Fibroblast of gingiva (primary cell): ENCODE measurements at regions not wholly inside any gene's neighbourhood (a gene's known extent, or its start where the extent isn't known, plus 50 kb on each side); places are given as distances from the start of the nearest gene placed in this dataset.
"Not testable (repeated sequence)": the region's sequence is repeated elsewhere in the genome, so short reads cannot be mapped to it uniquely, and the experiment has no call there.

Experiments
- DNase-seq: peaks from one replicate; pipeline ENCODE4 v3.0.0-alpha.2; 2011; ENCODE audit warnings: low read depth

DNA sequence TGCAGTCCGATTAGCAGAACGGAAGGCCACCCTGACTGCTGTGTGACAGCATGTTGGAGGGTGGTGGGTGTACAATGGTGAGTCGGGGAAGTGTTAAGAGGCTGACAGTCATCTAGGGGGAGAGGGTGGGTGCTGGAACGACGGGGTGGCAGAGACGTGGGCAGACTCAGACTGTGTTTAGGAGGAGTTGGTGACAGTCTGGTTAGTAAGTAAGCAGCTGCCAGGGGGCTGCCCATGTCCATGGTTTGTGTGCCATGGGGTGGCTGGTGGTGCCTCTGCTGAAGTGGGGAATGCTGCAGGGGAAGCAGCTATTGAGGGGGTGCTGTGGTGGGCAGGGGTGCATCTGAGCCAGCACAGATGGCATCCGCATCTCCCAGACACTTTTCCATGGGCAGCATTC lies 51.3 kb upstream of the BOD1 start:
- DNase-seq = no peak

DNA sequence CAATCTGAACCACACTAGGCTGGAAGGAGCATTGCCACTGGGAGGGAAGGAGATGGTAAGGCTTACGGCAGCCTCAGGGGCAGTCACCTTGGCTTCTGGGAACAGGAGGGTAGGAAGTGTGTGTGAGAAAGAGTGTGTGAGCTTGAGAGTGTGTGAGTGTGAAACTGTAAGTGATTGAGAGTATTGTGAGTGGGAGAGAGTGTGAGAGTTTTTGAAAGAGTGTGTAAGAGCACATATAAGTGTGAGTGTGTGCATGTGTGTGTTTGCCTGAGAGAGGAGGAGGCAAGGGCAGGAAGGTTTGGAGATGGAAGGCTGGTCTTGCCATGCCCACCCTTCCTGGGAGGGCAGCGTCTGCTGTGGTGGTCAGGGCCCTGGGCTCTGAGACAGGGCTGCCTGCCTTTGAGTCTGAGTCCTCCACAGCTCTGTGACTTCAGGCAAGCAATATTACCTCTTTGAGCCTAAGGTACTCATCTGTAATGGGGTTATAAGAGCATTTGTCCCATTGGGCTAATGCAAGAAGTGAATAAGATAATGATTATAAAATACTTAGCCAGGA lies 51.9 kb upstream of the BOD1 start:
- no peak for DNase-seq

DNA sequence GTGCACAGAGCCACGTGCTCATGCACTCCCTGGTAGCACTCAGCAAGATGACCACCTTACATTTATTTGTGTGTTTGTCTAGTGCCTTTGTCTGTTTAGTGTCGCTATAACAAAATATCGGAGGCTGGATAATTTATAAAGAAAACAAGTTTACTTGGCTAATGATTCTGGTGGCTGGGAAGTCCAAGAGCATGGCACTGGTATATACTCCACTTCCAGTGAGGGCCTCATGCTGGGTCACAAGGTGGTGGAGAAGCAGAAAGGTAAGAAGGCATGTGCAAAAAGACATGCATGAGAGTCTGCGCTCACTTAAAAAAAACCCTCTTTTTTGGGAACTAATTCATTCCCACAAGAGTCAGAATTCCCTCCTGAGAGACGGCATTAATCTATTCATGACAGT lies 52.5 kb upstream of the BOD1 start:
- DNase-seq = no peak

DNA sequence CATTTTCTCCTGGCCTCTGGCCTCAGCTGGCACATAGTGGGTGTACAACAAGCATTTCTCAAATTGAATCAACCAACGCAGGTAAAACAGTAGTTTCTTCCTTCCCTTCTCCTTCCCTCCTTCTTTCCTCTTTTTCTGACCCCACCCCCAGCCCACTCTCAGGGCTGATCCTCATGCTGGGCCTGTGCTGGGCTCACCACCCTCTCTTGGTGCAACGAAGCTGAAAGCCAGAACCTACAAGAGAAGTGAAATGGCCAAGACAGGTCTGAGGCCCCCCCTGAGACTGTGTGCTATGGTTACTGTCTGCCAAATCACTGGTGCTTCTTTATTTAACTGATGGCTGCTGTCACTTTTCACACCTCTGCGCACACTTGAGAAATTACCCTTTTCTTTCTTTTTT lies 53.0 kb upstream of the BOD1 start:
- DNase-seq = no peak

DNA sequence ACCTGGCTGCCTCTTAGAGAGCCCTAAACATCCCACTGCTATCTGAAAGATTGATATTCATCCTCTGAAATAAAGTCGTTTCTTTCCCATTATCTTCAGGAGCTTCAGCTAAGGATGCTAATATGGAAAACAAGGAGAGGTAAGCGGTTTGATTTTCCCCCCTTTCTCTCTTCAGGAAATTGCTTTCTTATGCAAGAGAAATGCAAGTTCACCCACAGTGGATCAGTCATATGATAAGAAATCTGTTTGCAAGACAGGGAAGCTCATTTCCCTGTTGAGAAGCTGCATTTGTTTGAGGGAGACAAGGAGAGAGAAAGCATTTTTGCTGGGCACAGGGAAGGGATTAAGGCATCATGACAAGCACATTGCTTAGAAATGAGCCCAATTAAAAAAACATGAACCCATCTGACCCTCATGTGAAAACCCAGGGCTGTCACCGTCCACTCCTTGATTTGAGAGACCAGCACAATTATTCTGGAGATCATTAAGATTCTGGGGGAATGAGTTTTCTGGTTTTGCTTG lies 53.7 kb upstream of the BOD1 start:
- no peak for DNase-seq

DNA sequence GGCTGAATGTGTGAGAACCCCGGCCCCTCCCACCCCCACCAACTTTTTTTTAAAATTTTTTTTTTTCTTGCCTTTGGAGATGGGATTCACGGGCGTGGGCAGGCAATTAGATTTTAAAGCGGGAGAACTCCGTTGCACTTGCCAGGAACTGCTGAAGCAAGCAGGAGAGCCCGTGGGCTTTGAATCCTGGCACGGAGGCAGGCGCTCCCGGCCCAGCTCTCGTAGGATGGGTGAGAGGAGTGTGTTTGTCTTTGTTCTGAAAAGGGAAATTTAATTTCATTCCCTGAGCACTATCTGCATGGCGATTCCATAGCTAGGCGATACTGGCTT lies 54.3 kb upstream of the BOD1 start:
- no peak for DNase-seq

DNA sequence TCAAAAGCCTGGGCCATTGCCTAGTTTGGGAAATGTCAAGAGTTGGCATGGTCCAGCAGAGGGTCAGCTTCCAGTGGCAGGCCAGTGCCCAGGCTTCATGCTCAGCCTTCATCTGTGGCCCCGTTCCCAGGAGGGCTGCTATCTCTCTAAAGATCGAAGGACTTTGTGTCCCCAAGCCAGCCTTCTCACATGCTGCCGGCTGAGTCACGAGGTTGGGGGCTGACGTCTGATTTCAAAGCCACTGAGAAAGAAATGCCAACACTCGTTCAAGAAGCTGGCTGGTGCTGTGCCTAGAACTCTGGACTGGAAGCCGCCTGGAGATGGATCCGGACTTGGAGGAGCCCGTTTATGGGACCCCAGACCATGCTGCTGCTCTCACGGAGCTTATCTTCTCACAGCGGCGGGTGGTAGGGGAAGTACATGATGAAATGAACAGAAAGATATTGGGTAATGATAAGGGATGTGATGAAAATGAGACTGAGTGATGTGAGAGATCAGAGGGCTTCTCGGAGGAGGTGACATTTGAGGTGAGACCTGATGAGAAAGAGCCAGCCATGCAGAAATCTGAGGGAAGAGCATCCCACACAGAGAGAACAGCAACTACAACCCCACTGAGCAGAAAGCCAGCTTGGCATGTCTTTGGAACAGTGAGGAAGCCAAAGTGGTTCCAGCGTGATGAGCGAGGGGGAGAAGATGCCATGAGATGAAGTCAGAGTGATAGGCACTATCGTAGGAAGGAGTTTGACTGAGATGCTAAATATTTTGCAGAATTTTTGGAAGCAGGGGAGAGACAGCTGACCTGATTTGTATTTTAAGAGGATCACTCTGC lies 54.9 kb upstream of the BOD1 start:
- peak; percentile 12 for DNase-seq

DNA sequence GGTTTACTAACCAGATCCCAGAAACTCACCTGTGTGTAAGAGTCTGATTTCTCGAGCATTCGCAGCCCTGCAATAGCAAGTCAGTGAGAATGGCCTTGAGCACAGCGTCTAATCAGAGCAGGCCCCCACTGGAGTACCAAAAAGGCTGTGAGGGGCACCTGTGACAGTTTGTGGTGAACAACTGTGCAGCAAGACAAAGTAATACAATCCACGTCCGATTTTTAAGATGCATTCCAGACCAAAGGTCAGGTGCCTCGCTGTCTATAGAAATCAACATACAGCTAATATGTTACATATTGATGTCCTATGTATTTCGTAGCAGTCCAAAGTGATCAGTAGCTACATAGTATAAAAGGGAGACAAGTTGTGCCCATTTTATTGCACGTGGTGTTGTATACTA lies 55.7 kb upstream of the BOD1 start:
- DNase-seq = no peak

DNA sequence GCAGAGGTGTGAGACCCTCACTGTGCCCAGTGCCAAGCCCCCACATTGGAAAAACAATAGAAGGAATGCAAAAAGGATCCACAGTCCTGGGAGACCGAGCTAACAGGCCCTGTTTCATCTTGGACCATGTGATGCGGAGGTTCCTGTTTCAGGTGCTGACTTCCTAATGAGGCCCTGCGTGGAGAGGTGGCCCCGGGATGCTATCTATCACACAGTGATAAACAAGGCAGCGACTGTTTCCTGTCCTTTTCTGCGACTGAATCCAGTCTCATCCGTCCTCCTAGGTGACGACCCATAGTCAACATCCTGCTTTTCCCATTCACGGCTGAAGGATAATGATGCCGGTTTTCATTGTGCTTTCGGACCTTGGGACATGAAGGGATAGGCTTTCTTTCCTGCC lies 56.4 kb upstream of the BOD1 start:
- DNase-seq = no peak

DNA sequence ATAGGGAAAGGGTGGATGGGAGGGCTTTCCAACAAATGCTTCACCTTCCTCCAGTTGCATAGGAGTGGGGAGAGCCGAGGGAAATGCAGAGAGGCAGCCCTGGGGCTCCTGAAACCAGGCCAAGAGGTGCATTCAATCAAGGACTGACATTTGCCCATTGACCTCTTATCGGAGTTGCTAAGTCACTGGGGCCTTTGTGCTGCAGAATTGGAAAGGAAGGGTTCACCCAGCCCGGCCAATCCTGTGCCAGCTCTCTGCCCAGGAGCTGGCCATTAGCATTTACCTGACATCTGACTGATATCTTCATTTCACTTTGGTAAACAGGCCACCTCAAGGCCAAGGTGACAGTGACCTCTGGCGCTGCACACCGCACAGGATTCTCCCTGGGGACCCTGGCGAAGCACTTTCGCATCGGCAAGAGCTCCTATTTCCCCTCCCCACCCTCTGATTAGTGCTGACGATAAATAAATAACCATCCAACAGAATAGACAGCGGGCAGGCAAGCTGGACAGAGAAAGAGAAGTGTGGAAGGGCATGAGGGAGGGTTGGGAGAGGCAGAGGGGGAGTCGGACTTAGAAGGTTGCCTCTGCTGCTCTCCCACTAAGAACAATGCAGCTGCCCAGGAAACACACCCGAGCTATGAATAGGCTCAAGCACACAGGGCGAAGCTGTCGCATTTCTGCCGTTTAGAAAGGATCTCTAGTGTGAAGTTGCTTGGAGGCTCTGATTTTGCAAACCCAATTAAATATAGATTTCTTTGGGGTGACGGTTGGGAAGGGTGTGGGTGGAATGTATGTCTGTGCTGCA lies 57.0 kb upstream of the BOD1 start:
- no peak for DNase-seq

DNA sequence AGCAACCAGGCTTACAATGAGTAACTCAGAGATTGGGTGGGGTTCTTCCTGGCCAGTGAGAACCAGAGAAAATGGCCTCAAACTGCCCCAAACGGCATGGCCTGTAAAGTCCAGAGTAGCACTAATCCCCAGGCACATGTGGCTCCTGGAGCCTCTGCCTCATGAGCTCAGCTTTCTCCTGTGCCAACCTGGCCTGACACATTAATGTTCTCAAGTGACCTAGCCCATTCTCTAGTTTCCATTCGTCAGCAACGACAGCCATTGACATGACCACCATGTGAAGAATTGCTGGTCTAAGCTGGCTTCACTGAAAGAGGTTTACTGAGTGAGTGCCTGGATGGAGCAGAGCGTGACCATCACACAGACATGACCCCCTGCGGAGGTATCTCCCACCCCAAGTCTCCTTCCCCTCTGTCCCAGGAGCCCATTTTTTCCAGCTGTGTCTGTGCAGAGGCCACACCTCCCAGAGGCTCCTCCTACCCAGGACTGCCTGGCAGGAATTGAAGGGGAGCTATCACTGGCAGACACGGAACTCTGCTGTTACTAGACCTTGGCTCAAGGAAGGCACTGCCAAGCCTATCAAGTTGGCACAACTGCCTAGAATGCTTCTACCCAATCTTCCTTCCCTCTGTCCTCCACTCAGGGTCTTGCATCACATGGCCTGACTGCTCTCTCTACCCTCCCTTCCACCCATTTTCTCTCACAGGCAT lies 59.0 kb upstream of the BOD1 start:
- no peak for DNase-seq

DNA sequence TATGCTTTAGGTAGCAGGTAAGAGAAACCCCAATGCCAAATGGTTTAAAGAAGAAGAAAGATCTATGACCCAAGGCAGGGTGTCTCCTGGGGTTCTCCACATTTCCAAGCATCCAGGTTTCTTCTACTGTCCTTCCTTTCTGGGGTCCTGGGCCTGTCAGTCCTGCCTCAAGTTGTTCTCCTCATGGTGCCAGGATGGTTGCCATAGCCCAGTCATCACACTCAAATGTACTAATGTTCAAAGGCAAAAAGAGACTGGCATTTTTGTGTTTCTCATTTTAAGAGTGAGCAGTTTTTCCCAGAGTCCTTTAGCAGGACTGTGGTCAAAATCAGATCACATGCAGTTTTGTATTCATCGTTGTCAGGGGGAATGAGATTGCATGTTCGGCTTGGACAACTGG lies 59.9 kb upstream of the BOD1 start:
- no peak for DNase-seq

DNA sequence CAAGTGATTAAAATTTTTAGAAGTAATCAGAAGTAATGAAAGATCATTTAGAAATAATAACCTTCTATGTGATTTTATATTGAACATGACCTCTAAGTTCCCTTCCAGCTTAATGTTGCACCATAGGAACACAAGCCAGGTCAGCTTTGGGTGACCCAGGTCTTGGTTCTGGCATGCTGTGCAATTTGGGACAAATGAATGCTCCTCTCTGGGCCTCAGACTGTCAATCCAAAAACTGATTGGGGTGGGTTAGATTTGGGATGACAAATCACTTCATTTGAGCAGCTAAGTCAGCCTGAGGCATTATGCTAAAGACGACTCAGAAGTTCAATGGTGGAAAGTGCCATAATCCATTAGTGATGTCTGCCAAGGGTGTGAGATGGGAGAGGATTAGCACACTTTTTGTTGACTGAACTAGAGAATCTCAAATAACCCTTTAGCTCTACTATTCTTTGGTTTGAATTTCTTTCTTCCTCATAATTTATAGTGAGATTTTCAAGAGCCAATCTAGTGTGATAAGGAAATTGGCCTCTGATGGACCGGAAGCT lies 60.7 kb upstream of the BOD1 start:
- DNase-seq = no peak

DNA sequence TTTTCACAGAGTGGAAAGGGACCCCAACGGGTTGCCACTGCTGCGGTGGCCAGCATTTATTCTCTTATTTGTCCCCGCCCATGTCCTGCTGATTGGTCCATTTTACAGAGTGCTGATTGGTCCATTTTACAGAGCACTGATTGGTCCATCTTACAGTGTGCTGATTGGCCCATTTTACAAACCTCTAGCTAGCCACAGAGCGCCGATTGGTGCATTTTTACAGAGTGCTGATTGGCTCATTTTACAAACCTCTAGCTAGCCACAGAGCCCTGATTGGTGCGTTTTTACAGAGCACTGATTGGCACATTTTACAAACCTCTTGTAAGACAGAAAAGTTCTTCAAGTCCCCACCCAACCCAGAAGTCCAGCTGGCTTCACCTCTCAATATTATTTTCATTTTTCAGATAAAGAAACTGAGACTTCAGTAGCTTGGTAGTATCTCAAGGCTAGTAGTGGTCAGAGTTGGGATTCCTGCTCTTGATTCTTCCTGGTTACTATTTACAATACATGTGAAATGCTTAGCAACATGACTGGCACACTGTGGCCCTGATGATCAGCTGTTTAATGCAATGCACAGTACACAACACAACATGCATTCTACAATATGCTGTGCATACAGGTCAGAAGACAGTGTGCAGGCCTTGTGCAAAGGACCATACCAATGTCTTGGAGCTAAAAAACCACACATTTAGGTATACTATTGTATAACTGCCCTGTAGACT lies 63.6 kb upstream of the BOD1 start:
- DNase-seq = no peak

DNA sequence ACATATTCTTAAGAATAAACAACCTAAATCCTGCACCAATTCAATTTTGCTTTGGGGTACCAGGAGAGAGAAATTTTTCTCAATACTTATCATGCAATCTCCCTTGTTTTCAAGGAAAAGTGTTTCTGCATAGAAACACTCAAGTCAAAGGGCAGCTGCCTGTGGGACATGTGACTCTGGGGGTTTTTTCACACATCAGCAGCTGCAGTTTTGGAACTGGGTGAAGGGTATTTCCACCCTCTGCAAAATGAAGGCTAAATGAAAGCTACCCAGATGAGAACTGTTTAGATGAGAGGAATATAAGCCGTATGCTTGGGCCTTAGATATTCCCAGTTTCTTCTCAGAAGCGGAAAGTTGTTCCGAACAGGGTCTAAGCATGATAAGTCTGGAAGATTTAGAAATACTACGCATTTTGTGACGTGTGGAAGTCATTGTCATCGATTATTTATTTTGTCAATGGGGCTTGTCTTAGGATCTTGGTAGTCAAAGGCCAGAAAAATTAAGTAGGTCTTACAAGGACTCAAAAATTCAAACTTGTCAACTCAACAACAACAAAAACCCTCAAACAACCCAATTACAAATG lies 64.3 kb upstream of the BOD1 start:
- DNase-seq = no peak

DNA sequence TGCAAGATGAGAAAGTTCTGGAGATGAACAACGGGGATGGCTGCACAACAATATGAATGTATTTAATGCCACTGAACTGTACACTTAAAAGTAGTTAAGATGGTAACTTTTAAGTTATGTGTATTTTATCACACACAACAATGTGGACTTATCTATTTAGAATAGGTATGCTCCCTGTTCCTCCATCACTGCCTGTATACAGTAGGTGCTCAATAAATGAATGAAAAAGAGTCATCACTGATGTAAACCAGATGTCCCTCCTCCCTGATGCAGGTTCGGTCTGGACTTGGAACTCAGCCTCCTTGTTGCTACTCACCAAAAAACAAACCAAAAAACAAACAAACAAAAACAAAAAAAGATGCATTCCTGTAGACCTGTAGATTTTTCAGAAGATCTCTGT lies 65.9 kb upstream of the BOD1 start:
- no peak for DNase-seq

DNA sequence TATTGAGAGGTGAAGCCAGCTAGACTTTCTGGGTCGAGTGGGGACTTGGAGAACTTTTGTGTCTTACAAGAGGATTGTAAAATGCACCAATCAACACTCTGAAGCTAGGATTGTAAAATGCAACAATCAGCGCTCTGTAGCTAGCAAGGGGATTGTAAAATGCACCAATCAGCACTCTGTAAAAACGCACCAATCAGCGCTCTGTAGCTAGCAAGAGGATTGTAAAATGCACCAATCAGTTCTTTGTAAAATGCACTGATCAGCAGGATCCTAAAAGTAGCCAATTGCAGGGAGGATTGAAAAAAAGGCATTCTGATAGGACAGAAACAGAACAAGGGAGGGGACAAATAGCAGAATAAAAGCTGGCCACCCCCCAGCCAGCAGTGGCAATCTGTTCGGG lies 68.1 kb upstream of the BOD1 start:
- not testable (repeated sequence) for DNase-seq

DNA sequence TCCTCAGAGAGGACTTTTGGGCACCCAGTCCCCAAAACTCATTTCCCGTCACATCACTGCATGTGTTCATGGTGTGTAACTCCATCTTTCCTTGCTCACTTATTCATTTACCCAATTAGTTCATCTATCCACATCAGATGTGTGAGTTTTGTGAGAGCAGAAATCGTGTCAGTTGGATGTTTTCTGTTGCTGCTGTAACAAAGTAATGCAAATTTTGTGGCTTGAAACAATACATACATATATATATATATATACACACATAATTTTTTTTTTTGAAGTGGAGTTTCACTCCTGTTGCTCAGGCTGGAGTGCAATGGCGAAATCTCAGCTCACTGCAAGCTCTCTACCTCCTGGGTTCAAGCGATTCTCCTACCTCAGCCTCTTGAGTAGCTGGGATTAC lies 70.5 kb upstream of the BOD1 start:
- no peak for DNase-seq

DNA sequence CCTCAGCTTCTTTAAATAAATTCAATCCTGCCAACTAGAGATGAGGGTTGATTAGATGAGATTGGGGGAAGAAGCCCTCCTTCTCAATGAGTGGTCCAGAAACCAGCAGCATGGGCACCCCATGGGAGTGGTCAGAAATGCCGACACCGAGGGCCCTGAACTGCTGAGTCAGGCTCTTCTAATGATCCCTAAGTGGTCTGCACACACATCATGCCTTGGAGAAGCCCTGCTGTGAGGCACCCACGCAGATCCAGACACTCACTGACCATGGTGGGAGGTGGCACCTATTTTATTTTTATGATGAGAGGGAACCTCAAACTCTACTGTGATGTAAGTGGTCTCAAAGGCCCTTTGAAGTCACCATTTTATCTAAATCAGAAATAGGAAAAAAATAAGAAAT lies 72.3 kb upstream of the BOD1 start:
- no peak for DNase-seq

DNA sequence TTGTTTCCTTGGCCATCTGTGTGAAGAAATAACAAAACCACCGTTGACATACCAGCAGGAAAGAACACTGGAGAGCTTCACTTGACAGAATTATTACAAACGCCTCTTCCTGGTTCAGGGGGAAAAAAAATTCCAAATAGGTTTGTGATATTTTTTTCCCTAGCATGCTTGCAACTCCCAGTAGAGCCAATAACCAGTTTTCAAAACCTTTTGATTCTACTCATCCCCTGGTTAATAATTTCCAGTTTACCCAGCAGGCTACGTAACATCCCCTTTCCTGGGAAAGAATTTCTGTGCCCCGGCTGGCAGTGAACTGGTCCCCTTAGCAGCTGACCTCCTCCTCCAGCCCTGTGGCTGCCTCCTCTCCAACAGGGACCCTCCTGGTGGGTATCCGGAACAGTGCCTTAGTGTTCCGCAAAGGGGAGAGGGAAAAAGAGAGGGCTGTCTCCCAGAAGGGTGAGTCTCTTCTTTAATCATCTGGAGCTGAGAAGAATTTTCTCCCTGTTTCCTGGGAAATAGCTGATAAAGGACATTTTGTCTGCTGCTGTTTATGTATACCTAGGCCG lies 72.8 kb upstream of the BOD1 start:
- no peak for DNase-seq
